ENCODE measurements at regions not wholly inside any gene's neighbourhood (a gene's known extent, or its start where the extent isn't known, plus 50 kb on each side); places are given as distances from the start of the nearest gene placed in this dataset.
"Not testable (repeated sequence)": the region's sequence is repeated elsewhere in the genome, so short reads cannot be mapped to it uniquely, and the experiment has no call there.

GRCh38 chr7:159207393-159207792, 62.7 kb upstream of the VIPR2 start:
- no peak for DNase-seq

- no peak for DNase-seq
Measured at GRCh38 chr7:159205833-159206232, 61.2 kb upstream of the VIPR2 start.

GRCh38 chr7:159204664-159205063, 60.0 kb upstream of the VIPR2 start:
- DNase-seq = no peak

GRCh38 chr7:159203253-159203652, 58.6 kb upstream of the VIPR2 start:
- not testable (repeated sequence) for DNase-seq

GRCh38 chr7:159201722-159202330, 57.2 kb upstream of the VIPR2 start:
- DNase-seq = no peak

GRCh38 chr7:159200421-159200820, 55.8 kb upstream of the VIPR2 start:
- DNase-seq = no peak

GRCh38 chr7:159198016-159198724, 53.5 kb upstream of the VIPR2 start:
- DNase-seq = no peak

GRCh38 chr7:159197066-159197975, 52.7 kb upstream of the VIPR2 start:
- no peak for DNase-seq

- no peak for DNase-seq
Measured at GRCh38 chr7:159196584-159196983, 51.9 kb upstream of the VIPR2 start.

GRCh38 chr7:159195946-159196345, 51.3 kb upstream of the VIPR2 start:
- no peak for DNase-seq
